Parathyroid adenoma (tissue), 2 donors: ENCODE measurements at regions not wholly inside any gene's neighbourhood (a gene's known extent, or its start where the extent isn't known, plus 50 kb on each side); places are given as distances from the start of the nearest gene placed in this dataset.

Source experiments
- H2AFZ ChIP-seq: fragments of 300-600 bp; sonication (generic); one replicate; pipeline ENCODE4 v1.7.0; 2017; ENCODE audit warnings: antibody characterized with exemption, mild to moderate bottlenecking
- H3K27ac ChIP-seq: fragments of 300-600 bp; sonication (generic); one replicate; pipeline ENCODE4 v1.7.0; 2017
- H3K27me3 ChIP-seq: fragments of 300-600 bp; sonication (generic); one replicate; pipeline ENCODE4 v1.7.0; 2017; ENCODE audit warnings: low read length; ENCODE audit not compliant: control insufficient read depth, insufficient read depth
- H3K36me3 ChIP-seq: fragments of 300-600 bp; sonication (generic); one replicate; pipeline ENCODE4 v1.7.0; 2017; ENCODE audit warnings: low read length; ENCODE audit not compliant: control insufficient read depth, insufficient read depth
- H3K4me1 ChIP-seq: fragments of 300-600 bp; sonication (generic); one replicate; pipeline ENCODE4 v1.7.0; 2017; ENCODE audit warnings: control low read depth
- H3K4me2 ChIP-seq: fragments of 300-600 bp; sonication (generic); one replicate; pipeline ENCODE4 v1.7.0; 2017; ENCODE audit warnings: low read length
- H3K4me3 ChIP-seq: fragments of 300-600 bp; sonication (generic); one replicate; pipeline ENCODE4 v1.7.0; 2017; ENCODE audit warnings: low read depth, low read length
- H3K79me2 ChIP-seq: fragments of 300-600 bp; sonication (generic); one replicate; pipeline ENCODE4 v1.7.0; 2017; ENCODE audit warnings: control low read depth
- H3K9ac ChIP-seq: fragments of 300-600 bp; sonication (generic); one replicate; pipeline ENCODE4 v1.7.0; 2017; ENCODE audit warnings: mild to moderate bottlenecking
- H3K9me3 ChIP-seq: fragments of 300-600 bp; sonication (generic); one replicate; pipeline ENCODE4 v1.7.0; 2017; ENCODE audit warnings: low read length; ENCODE audit not compliant: control insufficient read depth
- TF ChIP-seq, protein P1 (sequence below): fragments of 300-600 bp; sonication (generic); IDR thresholded peaks from one replicate; pipeline ENCODE4 v1.7.0; 2017; ENCODE audit warnings: antibody characterized with exemption, mild to moderate bottlenecking
- donor health status: primary hyperparathyroidism.

DNA sequence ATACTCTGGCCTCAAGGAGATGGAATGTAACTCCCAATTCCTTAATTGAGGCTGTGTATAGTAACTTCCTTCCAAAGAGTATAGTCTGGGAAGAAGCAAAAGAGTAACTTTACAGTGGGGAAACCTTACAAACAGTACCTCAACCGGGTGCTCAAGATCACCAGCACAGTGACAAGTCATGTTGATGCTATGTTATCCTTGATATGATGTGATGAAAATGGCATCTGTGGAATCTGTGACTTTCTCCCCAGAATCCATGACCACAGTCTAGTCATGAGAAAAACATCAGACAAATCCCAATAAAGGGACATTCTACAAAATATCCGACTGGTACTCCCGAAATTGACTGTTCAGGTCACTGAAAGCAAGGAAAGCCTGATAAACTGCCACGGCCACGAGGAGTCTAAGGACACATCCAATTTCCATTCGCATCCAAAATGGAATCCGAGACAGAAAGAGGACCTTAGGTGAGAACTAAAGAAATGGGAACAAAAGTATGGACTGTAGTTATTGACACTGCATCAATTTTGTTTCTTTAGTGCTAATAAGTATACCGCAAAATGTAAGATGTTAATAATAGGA, 97.3 kb upstream of the FRMD6 start:
- no peak overlapping the region for H3K4me2 ChIP-seq
- H2AFZ ChIP-seq: no peak overlapping the region
- no peak overlapping the region for H3K4me3 ChIP-seq
- H3K36me3 ChIP-seq: no peaks in the 10 kb centered on the region
- H3K9ac ChIP-seq: no peak overlapping the region
- H3K27ac ChIP-seq: no peak overlapping the region
- no peaks in the 10 kb centered on the region for H3K79me2 ChIP-seq
- H3K4me1 ChIP-seq: no peaks in the 10 kb centered on the region
- H3K9me3 ChIP-seq: no peaks in the 10 kb centered on the region
- TF ChIP-seq, protein P1, sequence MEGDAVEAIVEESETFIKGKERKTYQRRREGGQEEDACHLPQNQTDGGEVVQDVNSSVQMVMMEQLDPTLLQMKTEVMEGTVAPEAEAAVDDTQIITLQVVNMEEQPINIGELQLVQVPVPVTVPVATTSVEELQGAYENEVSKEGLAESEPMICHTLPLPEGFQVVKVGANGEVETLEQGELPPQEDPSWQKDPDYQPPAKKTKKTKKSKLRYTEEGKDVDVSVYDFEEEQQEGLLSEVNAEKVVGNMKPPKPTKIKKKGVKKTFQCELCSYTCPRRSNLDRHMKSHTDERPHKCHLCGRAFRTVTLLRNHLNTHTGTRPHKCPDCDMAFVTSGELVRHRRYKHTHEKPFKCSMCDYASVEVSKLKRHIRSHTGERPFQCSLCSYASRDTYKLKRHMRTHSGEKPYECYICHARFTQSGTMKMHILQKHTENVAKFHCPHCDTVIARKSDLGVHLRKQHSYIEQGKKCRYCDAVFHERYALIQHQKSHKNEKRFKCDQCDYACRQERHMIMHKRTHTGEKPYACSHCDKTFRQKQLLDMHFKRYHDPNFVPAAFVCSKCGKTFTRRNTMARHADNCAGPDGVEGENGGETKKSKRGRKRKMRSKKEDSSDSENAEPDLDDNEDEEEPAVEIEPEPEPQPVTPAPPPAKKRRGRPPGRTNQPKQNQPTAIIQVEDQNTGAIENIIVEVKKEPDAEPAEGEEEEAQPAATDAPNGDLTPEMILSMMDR: no peak
- no peaks in the 10 kb centered on the region for H3K27me3 ChIP-seq

DNA sequence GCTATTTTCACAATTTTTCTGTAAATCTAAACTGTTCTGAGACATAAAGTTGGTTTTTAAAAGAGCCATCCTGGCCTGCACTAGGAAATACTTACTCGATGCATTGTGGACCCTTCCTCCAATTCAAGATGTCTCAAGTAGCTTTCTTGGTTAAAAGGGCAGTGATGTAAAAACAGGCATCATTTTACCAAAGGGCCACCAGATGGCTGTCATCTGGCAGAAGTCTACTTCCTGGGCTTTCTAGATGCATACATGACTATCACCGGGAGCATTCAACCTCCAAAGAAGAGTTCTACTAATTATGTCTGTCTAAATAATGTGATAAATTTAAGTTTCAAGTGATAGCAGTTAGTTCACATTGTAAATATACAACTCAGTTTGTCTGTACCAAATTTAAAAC, 96.8 kb upstream of the FRMD6 start:
- TF ChIP-seq, protein P1: no peak
- H3K4me1 ChIP-seq: no peaks in the 10 kb centered on the region
- H3K27ac ChIP-seq: no peak overlapping the region
- H3K36me3 ChIP-seq: no peaks in the 10 kb centered on the region
- no peak overlapping the region for H3K9ac ChIP-seq
- H3K79me2 ChIP-seq: no peaks in the 10 kb centered on the region
- no peaks in the 10 kb centered on the region for H3K9me3 ChIP-seq
- H3K4me3 ChIP-seq: no peak overlapping the region
- H3K4me2 ChIP-seq: no peak overlapping the region
- no peaks in the 10 kb centered on the region for H3K27me3 ChIP-seq
- no peak overlapping the region for H2AFZ ChIP-seq

DNA sequence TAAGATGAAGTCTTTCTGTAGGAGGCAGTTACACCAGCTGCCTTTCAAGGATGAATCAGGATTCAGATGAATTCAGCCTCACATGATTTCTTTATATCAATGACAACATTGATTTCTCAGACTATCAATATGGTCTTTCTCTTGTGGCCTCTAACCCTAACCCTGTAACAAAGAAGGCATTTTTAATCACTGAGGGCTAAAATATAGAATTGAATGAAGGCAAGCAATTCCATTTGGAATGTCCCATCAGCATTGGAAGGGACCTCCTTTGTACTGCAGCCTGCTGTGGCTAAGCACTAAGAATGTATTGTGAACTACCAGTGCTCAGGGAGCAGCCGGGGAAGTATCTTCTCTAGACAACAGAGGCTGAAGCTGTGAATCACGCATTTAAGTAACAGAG, 90.6 kb upstream of the FRMD6 start:
- H3K4me2 ChIP-seq: no peak overlapping the region
- H3K9ac ChIP-seq: no peak overlapping the region
- no peaks in the 10 kb centered on the region for H3K4me1 ChIP-seq
- no peaks in the 10 kb centered on the region for H3K36me3 ChIP-seq
- no peak overlapping the region for H2AFZ ChIP-seq
- H3K9me3 ChIP-seq: no peaks in the 10 kb centered on the region
- H3K4me3 ChIP-seq: no peak overlapping the region
- TF ChIP-seq, protein P1: no peak
- H3K27me3 ChIP-seq: no peaks in the 10 kb centered on the region
- H3K79me2 ChIP-seq: no peaks in the 10 kb centered on the region
- no peak overlapping the region for H3K27ac ChIP-seq

DNA sequence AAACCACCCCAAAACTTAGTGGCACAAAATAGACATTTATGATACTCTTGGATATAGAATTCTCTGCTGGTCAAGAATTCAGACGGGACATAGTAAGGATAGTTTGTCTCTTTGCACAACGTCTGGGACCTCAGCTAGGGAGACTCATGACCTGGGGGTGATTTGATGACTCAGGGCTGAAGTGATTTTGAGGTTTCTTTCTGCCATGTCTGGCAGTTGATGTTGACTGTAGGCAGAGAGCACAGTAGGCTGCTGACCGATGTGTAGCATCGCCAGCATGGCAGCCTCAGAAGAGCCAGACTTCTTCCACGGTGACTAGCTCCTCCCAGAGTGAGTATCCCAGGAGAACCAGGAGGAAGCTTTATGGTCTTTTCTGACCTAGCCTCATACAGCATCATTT, 88.9 kb upstream of the FRMD6 start:
- H3K27ac ChIP-seq: no peak overlapping the region
- no peaks in the 10 kb centered on the region for H3K27me3 ChIP-seq
- H3K4me2 ChIP-seq: no peak overlapping the region
- no peaks in the 10 kb centered on the region for H3K4me1 ChIP-seq
- no peak overlapping the region for H2AFZ ChIP-seq
- no peaks in the 10 kb centered on the region for H3K79me2 ChIP-seq
- TF ChIP-seq, protein P1: no peak
- H3K9ac ChIP-seq: no peak overlapping the region
- H3K4me3 ChIP-seq: no peak overlapping the region
- no peaks in the 10 kb centered on the region for H3K36me3 ChIP-seq
- H3K9me3 ChIP-seq: no peaks in the 10 kb centered on the region

DNA sequence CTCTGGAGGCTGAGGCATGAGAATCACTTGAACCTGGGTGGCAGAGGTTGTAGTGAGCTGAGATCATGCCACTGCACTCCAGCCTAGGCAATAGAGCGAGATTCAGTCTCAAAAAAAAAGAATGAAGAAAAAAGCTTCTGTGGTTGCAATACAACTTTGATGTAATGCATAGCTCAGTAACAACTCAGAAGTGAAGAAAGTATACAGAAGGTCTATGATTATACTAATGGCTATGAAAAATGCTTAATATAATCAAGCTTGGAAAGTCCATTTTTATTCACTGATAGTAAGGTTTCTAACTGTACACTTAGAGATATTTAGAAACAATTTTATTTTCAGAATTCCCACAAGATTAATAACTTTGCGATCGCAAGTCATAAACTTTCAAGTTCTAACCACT, 88.2 kb upstream of the FRMD6 start:
- Histone ChIP-seq H3K27me3 (no peaks in the 10 kb centered on the region), H3K27ac (no peak overlapping the region), H3K79me2 (no peaks in the 10 kb centered on the region), H3K4me1 (no peaks in the 10 kb centered on the region), H3K36me3 (no peaks in the 10 kb centered on the region), H3K4me2 (no peak overlapping the region), H3K9me3 (no peaks in the 10 kb centered on the region), H2AFZ (no peak overlapping the region), H3K4me3 (no peak overlapping the region), H3K9ac (no peak overlapping the region)
- TF ChIP-seq, protein P1: no peak
